ENCODE measurements at regions not wholly inside any gene's neighbourhood (a gene's known extent, or its start where the extent isn't known, plus 50 kb on each side); places are given as distances from the start of the nearest gene placed in this dataset.

- Histone ChIP-seq H2AFZ (ENCODE audit: low read depth) (no peak overlapping the region), H3K9me2 (no peaks in the 10 kb centered on the region), H3K79me2 (ENCODE audit: insufficient read depth) (no peaks in the 10 kb centered on the region), H3K36me3 (replicated peaks in 1 of 2; ENCODE audit: control insufficient read depth in 1 of 2, insufficient read depth in 2 of 2, low read length in 1 of 2) (no peaks in the 10 kb centered on the region), H4K20me1 (ENCODE audit: insufficient read depth) (no peaks in the 10 kb centered on the region), H3K9me3 (no peaks in the 10 kb centered on the region), H3K9ac (no peak overlapping the region), H3K4me3 (ENCODE audit: low read depth in 2 of 2, low read length in 1 of 2) (no peak overlapping the region), H3F3A (replicated peaks; ENCODE audit: insufficient read depth) (no peaks in the 10 kb centered on the region), H3K27ac (ENCODE audit: low read depth in 2 of 2, low read length in 1 of 2) (no peak overlapping the region), H3K27me3 (ENCODE audit: insufficient read depth) (no peaks in the 10 kb centered on the region), H3K4me1 (ENCODE audit: control insufficient read depth in 1 of 2, insufficient read depth in 2 of 2, low read depth in 1 of 2, low read length in 1 of 2) (no peaks in the 10 kb centered on the region), H3K4me2 (no peak overlapping the region)
- no peak for DNase-seq
- CTCF ChIA-PET = no interaction called here
- TF ChIP-seq TCF12 (IDR thresholded peaks at IDR 0.05) = no peak
- TF ChIP-seq EP300 (IDR thresholded peaks at IDR 0.05; ENCODE audit: borderline replicate concordance in 1 of 2, low read depth in 1 of 2, low read length in 1 of 2) = no peak
- TF ChIP-seq NRF1 (IDR thresholded peaks at IDR 0.05; ENCODE audit: low read depth, low read length) = no peak
- no peak for TF ChIP-seq IRF3 (IDR thresholded peaks at IDR 0.05; ENCODE audit: low read depth, low read length)
- TF ChIP-seq TAF1 (IDR thresholded peaks at IDR 0.05; ENCODE audit: borderline replicate concordance, low read depth, low read length) = no peak
- TF ChIP-seq TEAD4 (IDR thresholded peaks at IDR 0.05; ENCODE audit: borderline replicate concordance, insufficient read depth) = no peak
- TF ChIP-seq RFX5 (IDR thresholded peaks at IDR 0.05; ENCODE audit: low read length) = no peak
- no peak for TF ChIP-seq GATA2 (CRISPR knock-in tag; IDR thresholded peaks at IDR 0.05)
- TF ChIP-seq YY1 (IDR thresholded peaks at IDR 0.05; ENCODE audit: low read depth) = no peak
- no peak for TF ChIP-seq PBX3 (IDR thresholded peaks at IDR 0.05)
- no peak for TF ChIP-seq SMC3 (IDR thresholded peaks at IDR 0.05; ENCODE audit: low read depth, low read length)
- TF ChIP-seq RAD21 (IDR thresholded peaks at IDR 0.05; ENCODE audit: low read length) = no peak
- no peak for TF ChIP-seq FOXM1 (IDR thresholded peaks at IDR 0.05; ENCODE audit: low read depth)
- TF ChIP-seq POLR2AphosphoS5 (IDR thresholded peaks at IDR 0.05; ENCODE audit: low read depth, low read length) = no peak
- no peak for TF ChIP-seq MXI1 (IDR thresholded peaks at IDR 0.05; ENCODE audit: low read depth, low read length)
- TF ChIP-seq MAX (IDR thresholded peaks at IDR 0.05; ENCODE audit: low read depth) = no peak
- TF ChIP-seq REST (IDR thresholded peaks at IDR 0.05; ENCODE audit: low read depth, low read length) = no peak
- no peak for TF ChIP-seq RXRA (IDR thresholded peaks at IDR 0.05; ENCODE audit: borderline replicate concordance, low read depth)
- TF ChIP-seq EZH2phosphoT487 (IDR thresholded peaks at IDR 0.05; ENCODE audit: borderline replicate concordance, low read depth) = no peak
- TF ChIP-seq JUND (IDR thresholded peaks at IDR 0.05) = no peak
- WGBS (ENCODE audit: low lambda C conversion rate) = 28% methylated on average over 10 of the region's 18 CpGs
- POLR2A ChIA-PET = no interaction called here
Observed at GRCh38 chr15:96052572-96053030, 277.9 kb upstream of the NR2F2 start.
